Natural killer cell (primary cell): ENCODE measurements at regions not wholly inside any gene's neighbourhood (a gene's known extent, or its start where the extent isn't known, plus 50 kb on each side); places are given as distances from the start of the nearest gene placed in this dataset.

Source experiments
- ATAC-seq, 3 donors: fragments of 150-1000 bp in 2 of 3; fragments of 200-7000 bp in 1 of 3; cut with Tn5 transposase; 1 replicate in 1 of 3; 2 replicates in 2 of 3; pipeline ENCODE4 v1.10.0; 2021; ENCODE audit warnings: mild to moderate bottlenecking in 2 of 3, moderate library complexity in 2 of 3
- DNase-seq, 2 donors: peaks; one replicate each; pipeline versions ENCODE4 v3.0.0 to v3.0.0-alpha.2; 2013 to 2021; ENCODE audit warnings: mixed read lengths in 1 of 2
- H3K27ac ChIP-seq: one replicate; pipeline ENCODE4 v1.5.1; 2013; ENCODE audit warnings: mild to moderate bottlenecking, low read length
- H3K27me3 ChIP-seq: one replicate; pipeline ENCODE4 v1.6.1; 2013; ENCODE audit warnings: low read length; ENCODE audit not compliant: control insufficient read depth, insufficient read depth
- H3K36me3 ChIP-seq: one replicate; pipeline ENCODE4 v1.6.1; 2013; ENCODE audit warnings: low read length; ENCODE audit not compliant: control insufficient read depth, insufficient read depth
- H3K4me1 ChIP-seq: one replicate; pipeline ENCODE4 v1.6.1; 2013; ENCODE audit warnings: low read length; ENCODE audit not compliant: control insufficient read depth, insufficient read depth
- H3K4me3 ChIP-seq: one replicate; pipeline ENCODE4 v1.5.1; 2013; ENCODE audit warnings: low read length
- H3K9me3 ChIP-seq: one replicate; pipeline ENCODE4 v1.6.1; 2013; ENCODE audit warnings: low read length; ENCODE audit not compliant: control insufficient read depth, insufficient read depth
- H3K27ac Mint-ChIP-seq, 2 donors: one replicate each; pipeline ENCODE4 v1.8.0; 2022; ENCODE audit warnings: mild to moderate bottlenecking in 2 of 2, mixed read lengths in 2 of 2, moderate library complexity in 1 of 2
- H3K27me3 Mint-ChIP-seq, 2 donors: one replicate each; pipeline ENCODE4 v1.8.0; 2022; ENCODE audit warnings: low read depth in 2 of 2, mixed read lengths in 2 of 2
- H3K36me3 Mint-ChIP-seq: one replicate; pipeline ENCODE4 v1.8.0; 2022; ENCODE audit warnings: mixed read lengths
- H3K4me1 Mint-ChIP-seq, 2 donors: one replicate each; pipeline ENCODE4 v1.8.0; 2022; ENCODE audit warnings: mixed read lengths in 2 of 2
- H3K4me3 Mint-ChIP-seq: one replicate; pipeline ENCODE4 v1.8.0; 2022; ENCODE audit warnings: mild to moderate bottlenecking, moderate library complexity, mixed read lengths
- H3K9me3 Mint-ChIP-seq, 2 donors: one replicate each; pipeline ENCODE4 v1.8.0; 2022; ENCODE audit warnings: mixed read lengths in 2 of 2
- CTCF ChIP-seq: fragments of 200-600 bp; IDR thresholded peaks from one replicate; pipeline ENCODE4 v1.8.0; 2022; ENCODE audit warnings: antibody characterized with exemption
- WGBS: methylation state at CpG from one replicate; pipeline ENCODE4 v1.1.7; 2013; ENCODE audit warnings: missing lambda C conversion rate; ENCODE audit not compliant: insufficient coverage; 5-methylcytosine and 5-hydroxymethylcytosine counted together
- intact Hi-C: fragments of 100-400 bp; cut with micrococcal nuclease; formaldehyde crosslinking; loops from one replicate; pipeline ENCODE4 v1.14.2; 2022

- Histone ChIP-seq H3K27me3 (no peaks in the 10 kb centered on the region), H3K36me3 (no peaks in the 10 kb centered on the region), H3K4me3 (no peak overlapping the region), H3K9me3 (peaks cover 13% of the 10 kb centered on the region), H3K27ac (no peak overlapping the region), H3K4me1 (no peaks in the 10 kb centered on the region)
- Mint-ChIP-seq H3K36me3 (peaks cover 16% of the 10 kb centered on the region), H3K9me3 (peaks cover 16 to 26% of the 10 kb centered on the region in 2 donors), H3K4me3 (no peak overlapping the region), H3K4me1 (no peaks in the 10 kb centered on the region), H3K27ac (no peak overlapping the region), H3K27me3 (no peaks in the 10 kb centered on the region)
- TF ChIP-seq CTCF: no peak
- intact Hi-C loops: no loop called here
- ATAC-seq (no peak), DNase-seq (no peak)
- 90% methylated on average over 3 of the region's 3 CpGs for WGBS
Observed at GRCh38 chr4:12993923-12994322, 490.2 kb downstream of the RAB28 start.

GRCh38 chr4:12987284-12987683 lies 496.9 kb downstream of the RAB28 start:
- Histone ChIP-seq H3K9me3 (peaks cover 3% of the 10 kb centered on the region), H3K27me3 (no peaks in the 10 kb centered on the region), H3K27ac (no peak overlapping the region), H3K36me3 (no peaks in the 10 kb centered on the region), H3K4me1 (no peaks in the 10 kb centered on the region), H3K4me3 (no peak overlapping the region)
- Mint-ChIP-seq H3K36me3 (peaks cover 5% of the 10 kb centered on the region), H3K9me3 (peaks cover 22 to 33% of the 10 kb centered on the region in 2 donors), H3K27ac (no peak overlapping the region), H3K27me3 (no peaks in the 10 kb centered on the region), H3K4me1 (no peaks in the 10 kb centered on the region), H3K4me3 (no peak overlapping the region)
- intact Hi-C loops: no loop called here
- ATAC-seq (no peak), DNase-seq (no peak)
- no peak for TF ChIP-seq CTCF
- 67% methylated on average over 1 of the region's 2 CpGs for WGBS

GRCh38 chr4:12979797-12980196 lies 504.3 kb downstream of the RAB28 start:
- Mint-ChIP-seq H3K9me3 (peaks cover 12 to 30% of the 10 kb centered on the region in 2 donors), H3K4me3 (no peak overlapping the region), H3K4me1 (no peaks in the 10 kb centered on the region), H3K27me3 (no peaks in the 10 kb centered on the region), H3K27ac (no peak overlapping the region), H3K36me3 (no peaks in the 10 kb centered on the region)
- WGBS: 93% methylated on average over 11 of the region's 11 CpGs
- intact Hi-C loops: no loop called here
- Histone ChIP-seq H3K4me3 (no peak overlapping the region), H3K4me1 (no peaks in the 10 kb centered on the region), H3K27ac (no peak overlapping the region), H3K27me3 (no peaks in the 10 kb centered on the region), H3K9me3 (no peaks in the 10 kb centered on the region), H3K36me3 (no peaks in the 10 kb centered on the region)
- DNase-seq (no peak), ATAC-seq (no peak)
- TF ChIP-seq CTCF: no peak

GRCh38 chr4:12978310-12978709 lies 505.8 kb downstream of the RAB28 start:
- Mint-ChIP-seq H3K27me3 (no peaks in the 10 kb centered on the region), H3K4me1 (no peaks in the 10 kb centered on the region), H3K4me3 (no peak overlapping the region), H3K27ac (no peak overlapping the region), H3K36me3 (no peaks in the 10 kb centered on the region), H3K9me3 (peaks cover 10 to 27% of the 10 kb centered on the region in 2 donors)
- ATAC-seq: no peak
- H3K36me3 ChIP-seq: no peaks in the 10 kb centered on the region
- H3K27ac ChIP-seq: no peak overlapping the region
- DNase-seq: no peak
- intact Hi-C loops: no loop called here
- no peak overlapping the region for H3K4me3 ChIP-seq
- no peaks in the 10 kb centered on the region for H3K4me1 ChIP-seq
- H3K27me3 ChIP-seq: no peaks in the 10 kb centered on the region
- peaks cover 4% of the 10 kb centered on the region for H3K9me3 ChIP-seq
- no peak for TF ChIP-seq CTCF
